Mesenchymal stem cell (in vitro differentiated cells and primary cell): ENCODE measurements at regions not wholly inside any gene's neighbourhood (a gene's known extent, or its start where the extent isn't known, plus 50 kb on each side); places are given as distances from the start of the nearest gene placed in this dataset.

Experiments
- DNase-seq: peaks from one replicate; pipeline ENCODE4 v3.0.0-alpha.2; 2013
- H2AFZ ChIP-seq: one replicate; pipeline ENCODE4 v1.6.1; 2013; ENCODE audit warnings: low read depth, mild to moderate bottlenecking, control low read depth, inconsistent platforms, low read length, moderate library complexity
- H2AK5ac ChIP-seq: 2 replicates; pipeline ENCODE4 v1.6.1; 2013; ENCODE audit warnings: low read length, moderate library complexity, mild to moderate bottlenecking, inconsistent platforms; ENCODE audit not compliant: severe bottlenecking
- H2BK120ac ChIP-seq: one replicate; pipeline ENCODE4 v1.6.1; 2013; ENCODE audit warnings: low read depth, mild to moderate bottlenecking, inconsistent platforms, low read length, moderate library complexity
- H2BK12ac ChIP-seq, 2 experiments: one replicate each; pipeline ENCODE4 v1.6.1; 2013; ENCODE audit warnings: inconsistent platforms in 2 of 2, low read length in 2 of 2, mild to moderate bottlenecking in 2 of 2, moderate library complexity in 2 of 2, control low read depth in 1 of 2
- H2BK15ac ChIP-seq: one replicate; pipeline ENCODE4 v1.6.1; 2013; ENCODE audit warnings: mild to moderate bottlenecking, low read depth, inconsistent platforms; ENCODE audit not compliant: poor library complexity, severe bottlenecking
- H2BK5ac ChIP-seq: 2 replicates; pipeline ENCODE4 v1.6.1; 2013; ENCODE audit warnings: low read depth, mild to moderate bottlenecking, low read length, control low read depth, inconsistent platforms; ENCODE audit not compliant: poor library complexity, severe bottlenecking
- H3K14ac ChIP-seq, 2 experiments: one replicate each; pipeline ENCODE4 v1.6.1; 2013; ENCODE audit warnings: inconsistent platforms in 2 of 2, low read length in 2 of 2, control low read depth in 1 of 2, mild to moderate bottlenecking in 1 of 2, moderate library complexity in 1 of 2
- H3K18ac ChIP-seq, 2 experiments: one replicate each; pipeline ENCODE4 v1.6.1; 2013; ENCODE audit warnings: inconsistent platforms in 2 of 2, low read length in 2 of 2, control low read depth in 1 of 2, low read depth in 1 of 2, mild to moderate bottlenecking in 1 of 2
- H3K23ac ChIP-seq, 2 experiments: one replicate each; pipeline ENCODE4 v1.6.1; 2013; ENCODE audit warnings: inconsistent platforms in 2 of 2, low read length in 2 of 2, mild to moderate bottlenecking in 2 of 2, moderate library complexity in 2 of 2, control low read depth in 1 of 2
- H3K27ac ChIP-seq: 2 replicates; pipeline ENCODE4 v1.5.1; 2013; ENCODE audit warnings: mild to moderate bottlenecking, moderate library complexity, low read length, control low read depth, inconsistent platforms; ENCODE audit not compliant: poor library complexity, severe bottlenecking
- H3K27me3 ChIP-seq, 2 experiments: 2 replicates each; pipeline versions ENCODE4 v1.6.1 to v1.7.0; 2013; ENCODE audit warnings: low read length in 2 of 2, mild to moderate bottlenecking in 2 of 2, moderate library complexity in 2 of 2, control low read depth in 1 of 2, inconsistent platforms in 1 of 2; ENCODE audit not compliant: control insufficient read depth in 1 of 2, insufficient read depth in 1 of 2
- H3K36me3 ChIP-seq, 2 experiments: 2 replicates each; pipeline versions ENCODE4 v1.6.1 to v1.7.0; 2013; ENCODE audit warnings: low read length in 2 of 2, control low read depth in 1 of 2, inconsistent platforms in 1 of 2, low read depth in 1 of 2, mild to moderate bottlenecking in 1 of 2; ENCODE audit not compliant: insufficient read depth in 2 of 2, control insufficient read depth in 1 of 2
- H3K4ac ChIP-seq, 2 experiments: one replicate each; pipeline ENCODE4 v1.6.1; 2013; ENCODE audit warnings: inconsistent platforms in 2 of 2, low read length in 2 of 2, mild to moderate bottlenecking in 2 of 2, moderate library complexity in 2 of 2, control low read depth in 1 of 2, low read depth in 1 of 2
- H3K4me1 ChIP-seq: 2 replicates; pipeline ENCODE4 v1.6.1; 2013; ENCODE audit warnings: low read depth, low read length, control low read depth; ENCODE audit not compliant: control insufficient read depth, insufficient read depth
- H3K4me2 ChIP-seq: 2 replicates; pipeline ENCODE4 v1.6.1; 2013; ENCODE audit warnings: low read length, mild to moderate bottlenecking, inconsistent platforms; ENCODE audit not compliant: poor library complexity, severe bottlenecking
- H3K4me3 ChIP-seq, 2 experiments: 2 replicates each; pipeline versions ENCODE4 v1.5.1 to v1.7.0; 2013; ENCODE audit warnings: low read length in 2 of 2, mild to moderate bottlenecking in 2 of 2, control low read depth in 1 of 2, low read depth in 1 of 2; ENCODE audit not compliant: insufficient read depth in 1 of 2
- H3K79me1 ChIP-seq: replicated peaks from 2 replicates; pipeline ENCODE4 v1.6.1; 2013; ENCODE audit warnings: mild to moderate bottlenecking, control low read depth, low read length, inconsistent platforms; ENCODE audit not compliant: poor library complexity, severe bottlenecking
- H3K9ac ChIP-seq: 2 replicates; pipeline ENCODE4 v1.7.0; 2013; ENCODE audit warnings: mild to moderate bottlenecking, low read length, moderate library complexity
- H3K9me3 ChIP-seq: 2 replicates; pipeline ENCODE4 v1.7.0; 2013; ENCODE audit warnings: mild to moderate bottlenecking, low read length; ENCODE audit not compliant: control insufficient read depth
- H4K8ac ChIP-seq: one replicate; pipeline ENCODE4 v1.6.1; 2013; ENCODE audit warnings: inconsistent platforms, mild to moderate bottlenecking, low read length, moderate library complexity
- H4K91ac ChIP-seq: one replicate; pipeline ENCODE4 v1.6.1; 2013; ENCODE audit warnings: mild to moderate bottlenecking, low read length, inconsistent platforms
- WGBS: methylation state at CpG from one replicate; pipeline ENCODE4 v1.1.7; 2013; ENCODE audit warnings: mixed read lengths; 5-methylcytosine and 5-hydroxymethylcytosine counted together

DNA sequence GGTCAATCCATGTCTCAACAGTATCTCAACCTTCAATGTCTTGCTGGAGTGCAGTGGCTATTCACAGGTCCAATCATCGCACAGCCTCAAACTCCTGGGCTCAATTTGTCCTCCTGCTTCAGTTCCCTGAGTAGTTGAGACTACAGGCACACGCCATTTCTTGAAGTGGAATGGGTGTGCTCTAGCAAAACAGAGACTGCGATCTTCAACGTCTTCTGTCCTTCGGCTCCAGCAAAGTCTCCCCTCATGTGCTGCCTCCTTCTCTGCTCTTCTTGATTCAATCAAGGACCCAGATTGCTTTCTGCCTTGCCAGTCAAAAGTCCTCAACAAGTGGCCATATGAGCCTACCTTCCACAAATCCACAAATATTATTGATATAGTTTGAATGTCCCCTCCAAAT is 466.7 kb upstream of the MIR17HG start:
- 96% methylated on average over 5 of the region's 5 CpGs for WGBS
- H3K14ac ChIP-seq: no peak overlapping the region

DNA sequence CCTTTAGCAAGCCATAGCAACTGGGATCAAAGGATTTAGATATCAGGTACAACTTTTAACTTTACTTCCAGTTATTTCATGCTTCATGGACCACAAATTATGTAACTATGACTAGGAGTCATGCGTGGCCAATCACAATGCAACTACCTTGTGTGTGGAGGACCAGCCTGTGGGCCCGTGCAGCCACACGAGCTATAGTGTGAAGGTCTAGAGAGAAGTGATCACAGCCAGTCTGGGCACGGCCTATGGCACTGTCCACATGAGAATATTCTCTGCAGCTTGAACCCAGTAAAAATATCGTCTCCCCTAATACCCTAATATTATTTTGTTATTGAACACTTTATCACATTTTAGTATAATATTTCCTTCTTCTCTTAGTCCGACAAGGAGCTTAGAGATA is 464.9 kb upstream of the MIR17HG start:
- H3K9ac ChIP-seq: no peak overlapping the region

More for the DNA sequence above, 466.7 kb upstream of the MIR17HG start:
- DNase-seq: no peak
- Histone ChIP-seq H3K18ac (no peak overlapping the region), H2BK12ac (no peak overlapping the region), H4K8ac (no peak overlapping the region), H3K4me3 (no peak overlapping the region), H2BK120ac (no peak overlapping the region), H3K4me1 (peaks cover 2% of the 10 kb centered on the region), H3K23ac (no peak overlapping the region), H3K79me1 (no peaks in the 10 kb centered on the region), H4K91ac (no peak overlapping the region), H3K27ac (no peak overlapping the region), H3K4me2 (no peak overlapping the region), H2AFZ (no peak overlapping the region), H2AK5ac (no peak overlapping the region), H3K4ac (no peak overlapping the region), H3K36me3 (no peaks in the 10 kb centered on the region), H2BK5ac (no peak overlapping the region), H3K9ac (no peak overlapping the region), H3K27me3 (no peaks in the 10 kb centered on the region), H2BK15ac (no peak overlapping the region), H3K9me3 (no peaks in the 10 kb centered on the region)

DNA sequence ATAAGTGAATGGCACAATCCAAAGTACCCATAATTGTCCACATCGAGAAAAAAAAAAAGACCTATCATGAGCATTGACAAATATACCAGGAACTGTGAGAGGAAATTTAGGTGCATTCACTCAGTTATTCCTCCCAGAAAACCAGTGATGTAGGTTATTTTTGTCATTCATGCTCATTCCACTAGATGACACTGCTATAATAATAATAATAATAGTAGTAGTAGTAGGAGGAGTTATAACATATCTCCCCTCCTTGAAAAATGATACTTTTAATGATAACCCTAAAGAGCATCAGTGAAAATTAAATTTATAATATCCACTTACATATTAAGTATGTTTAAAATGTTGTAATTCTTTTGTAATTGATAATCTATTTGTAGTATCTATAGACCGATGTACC is 463.9 kb upstream of the MIR17HG start:
- Histone ChIP-seq H2BK12ac (no peak overlapping the region), H3K4me3 (no peak overlapping the region), H2AK5ac (no peak overlapping the region), H4K8ac (no peak overlapping the region), H3K4me1 (peaks cover 2% of the 10 kb centered on the region), H3K4ac (no peak overlapping the region), H4K91ac (no peak overlapping the region), H2BK15ac (no peak overlapping the region), H3K27ac (no peak overlapping the region), H3K36me3 (no peaks in the 10 kb centered on the region), H2BK5ac (no peak overlapping the region), H3K23ac (no peak overlapping the region), H3K4me2 (no peak overlapping the region), H3K9ac (no peak overlapping the region), H3K18ac (no peak overlapping the region), H3K27me3 (no peaks in the 10 kb centered on the region), H3K14ac (no peak overlapping the region), H3K9me3 (no peaks in the 10 kb centered on the region), H2AFZ (no peak overlapping the region), H3K79me1 (no peaks in the 10 kb centered on the region), H2BK120ac (no peak overlapping the region)
- WGBS: no CpG with 5 or more reads among the region's 2 CpGs
- no peak for DNase-seq

More for the DNA sequence above, 464.9 kb upstream of the MIR17HG start:
- H3K23ac ChIP-seq: no peak overlapping the region
- no peak overlapping the region for H2BK120ac ChIP-seq
- H3K4me2 ChIP-seq: no peak overlapping the region
- H2BK15ac ChIP-seq: no peak overlapping the region
- peaks cover 2% of the 10 kb centered on the region for H3K4me1 ChIP-seq
- H2BK12ac ChIP-seq: no peak overlapping the region
- 100% methylated on average over 3 of the region's 6 CpGs for WGBS
- no peak for DNase-seq
- no peak overlapping the region for H3K4ac ChIP-seq
- H3K79me1 ChIP-seq: no peaks in the 10 kb centered on the region
- H3K36me3 ChIP-seq: no peaks in the 10 kb centered on the region
- no peak overlapping the region for H2BK5ac ChIP-seq
- H3K14ac ChIP-seq: no peak overlapping the region
- no peak overlapping the region for H2AK5ac ChIP-seq
- no peaks in the 10 kb centered on the region for H3K9me3 ChIP-seq
- no peak overlapping the region for H4K91ac ChIP-seq
- H3K27ac ChIP-seq: no peak overlapping the region
- H4K8ac ChIP-seq: no peak overlapping the region
- no peak overlapping the region for H3K4me3 ChIP-seq
- no peaks in the 10 kb centered on the region for H3K27me3 ChIP-seq
- no peak overlapping the region for H3K18ac ChIP-seq
- H2AFZ ChIP-seq: no peak overlapping the region

DNA sequence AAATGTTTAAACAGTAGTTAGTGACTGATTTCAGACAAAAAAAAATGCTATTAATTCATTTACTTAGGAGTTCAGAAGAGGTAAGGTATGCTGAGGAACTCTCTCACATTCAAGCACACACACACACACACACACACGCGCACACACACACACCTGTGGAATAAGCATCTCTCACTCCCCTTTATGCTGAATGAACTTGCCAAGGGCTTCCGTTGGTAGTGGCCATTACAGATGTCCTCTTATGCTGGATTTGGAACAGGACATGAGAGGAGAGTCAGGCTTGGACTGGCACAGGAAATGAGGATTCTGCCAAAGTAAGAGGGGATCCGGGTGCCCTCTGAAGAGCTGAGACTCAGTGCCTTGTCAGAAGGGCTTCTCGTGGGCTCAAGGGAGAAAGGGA is 463.4 kb upstream of the MIR17HG start:
- H2BK15ac ChIP-seq: no peak overlapping the region
- H2AK5ac ChIP-seq: no peak overlapping the region
- peaks cover 2% of the 10 kb centered on the region for H3K4me1 ChIP-seq
- H3K14ac ChIP-seq: no peak overlapping the region
- H3K27ac ChIP-seq: no peak overlapping the region
- H3K18ac ChIP-seq: no peak overlapping the region
- no peaks in the 10 kb centered on the region for H3K79me1 ChIP-seq
- no peaks in the 10 kb centered on the region for H3K27me3 ChIP-seq
- no peak overlapping the region for H4K91ac ChIP-seq
- H3K4ac ChIP-seq: no peak overlapping the region
- H3K23ac ChIP-seq: no peak overlapping the region
- no peak overlapping the region for H3K4me2 ChIP-seq
- H4K8ac ChIP-seq: no peak overlapping the region
- H2BK120ac ChIP-seq: no peak overlapping the region
- WGBS: 57% methylated on average over 5 of the region's 5 CpGs
- no peak for DNase-seq
- no peaks in the 10 kb centered on the region for H3K9me3 ChIP-seq
- H3K9ac ChIP-seq: no peak overlapping the region
- no peak overlapping the region for H3K4me3 ChIP-seq
- no peak overlapping the region for H2AFZ ChIP-seq
- H3K36me3 ChIP-seq: no peaks in the 10 kb centered on the region
- H2BK12ac ChIP-seq: no peak overlapping the region
- H2BK5ac ChIP-seq: no peak overlapping the region
